ENCODE measurements at regions not wholly inside any gene's neighbourhood (a gene's known extent, or its start where the extent isn't known, plus 50 kb on each side); places are given as distances from the start of the nearest gene placed in this dataset.

DNA sequence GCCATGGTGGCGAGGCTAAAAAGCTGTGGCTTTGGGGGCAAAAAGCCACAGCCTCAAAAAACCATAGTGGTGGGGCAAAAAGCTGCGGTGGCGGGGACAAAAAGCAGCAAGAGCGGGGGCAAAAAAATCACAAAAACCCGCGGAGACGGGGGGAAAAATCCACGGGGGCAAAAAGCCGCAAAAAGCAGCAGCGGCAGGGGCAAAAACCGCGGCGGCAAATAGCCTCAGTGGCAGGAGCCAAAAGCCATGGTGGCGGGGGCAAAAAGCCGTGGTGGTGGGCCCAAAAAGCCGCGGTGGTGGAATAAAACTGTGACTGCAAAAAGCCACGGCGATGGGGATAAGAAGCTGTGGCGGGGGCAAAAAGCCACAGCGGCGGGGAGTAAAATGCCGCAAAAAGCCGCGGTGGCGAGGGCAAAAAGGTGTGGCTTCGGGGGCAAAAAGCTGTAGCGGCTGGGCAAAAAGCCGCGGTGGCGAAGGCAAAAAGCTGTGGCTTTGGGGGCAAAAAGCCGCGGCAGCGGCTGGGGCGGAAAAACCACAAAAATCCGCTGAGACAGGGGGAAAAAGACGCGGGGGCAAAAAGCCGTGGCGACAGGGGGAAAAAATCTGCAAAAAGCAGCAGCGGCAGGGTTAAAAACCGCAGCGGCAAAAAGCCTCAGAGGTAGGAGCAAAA is 526.6 kb downstream of the ZNF33B start:
- TF ChIP-seq, protein P1, sequence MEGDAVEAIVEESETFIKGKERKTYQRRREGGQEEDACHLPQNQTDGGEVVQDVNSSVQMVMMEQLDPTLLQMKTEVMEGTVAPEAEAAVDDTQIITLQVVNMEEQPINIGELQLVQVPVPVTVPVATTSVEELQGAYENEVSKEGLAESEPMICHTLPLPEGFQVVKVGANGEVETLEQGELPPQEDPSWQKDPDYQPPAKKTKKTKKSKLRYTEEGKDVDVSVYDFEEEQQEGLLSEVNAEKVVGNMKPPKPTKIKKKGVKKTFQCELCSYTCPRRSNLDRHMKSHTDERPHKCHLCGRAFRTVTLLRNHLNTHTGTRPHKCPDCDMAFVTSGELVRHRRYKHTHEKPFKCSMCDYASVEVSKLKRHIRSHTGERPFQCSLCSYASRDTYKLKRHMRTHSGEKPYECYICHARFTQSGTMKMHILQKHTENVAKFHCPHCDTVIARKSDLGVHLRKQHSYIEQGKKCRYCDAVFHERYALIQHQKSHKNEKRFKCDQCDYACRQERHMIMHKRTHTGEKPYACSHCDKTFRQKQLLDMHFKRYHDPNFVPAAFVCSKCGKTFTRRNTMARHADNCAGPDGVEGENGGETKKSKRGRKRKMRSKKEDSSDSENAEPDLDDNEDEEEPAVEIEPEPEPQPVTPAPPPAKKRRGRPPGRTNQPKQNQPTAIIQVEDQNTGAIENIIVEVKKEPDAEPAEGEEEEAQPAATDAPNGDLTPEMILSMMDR (IDR thresholded peaks at IDR 0.05 in 8 of 11, conservative IDR thresholded peaks at IDR 0.05 in 3 of 11) = no peak
- TF ChIP-seq POLR2AphosphoS5 (IDR thresholded peaks at IDR 0.05) (no peak), POLR2A (IDR thresholded peaks at IDR 0.05) (no peak)
